GM23338 (cell line): ENCODE measurements at regions not wholly inside any gene's neighbourhood (a gene's known extent, or its start where the extent isn't known, plus 50 kb on each side); places are given as distances from the start of the nearest gene placed in this dataset.

Experiments used
- ATAC-seq: fragments of 200-7000 bp; cut with Tn5 transposase; 3 replicates; pipeline ENCODE4 v1.9.1; 2020
- DNase-seq: peaks from one replicate; pipeline ENCODE4 v3.0.0-alpha.2; 2015; ENCODE audit warnings: low spot score
- H2AFZ ChIP-seq: fragments of 200-600 bp; sonication (generic); 2 replicates; pipeline ENCODE4 v1.8.0; 2016; ENCODE audit warnings: antibody characterized with exemption, mild to moderate bottlenecking, moderate library complexity
- H3F3A ChIP-seq: fragments of 200-600 bp; sonication (generic); replicated peaks from 2 replicates; pipeline ENCODE4 v1.8.0; 2017; ENCODE audit warnings: antibody characterized with exemption, mixed run types, low read depth
- H3K27ac ChIP-seq: fragments of 200-600 bp; sonication (generic); 2 replicates; pipeline ENCODE4 v1.6.1; 2016; ENCODE audit warnings: low read depth
- H3K27me3 ChIP-seq: fragments of 200-600 bp; sonication (generic); 2 replicates; pipeline ENCODE4 v1.8.0; 2016; ENCODE audit warnings: mild to moderate bottlenecking, mixed run types, moderate library complexity; ENCODE audit not compliant: insufficient read depth
- H3K36me3 ChIP-seq: fragments of 200-600 bp; sonication (generic); 2 replicates; pipeline ENCODE4 v1.8.0; 2016; ENCODE audit warnings: mild to moderate bottlenecking; ENCODE audit not compliant: insufficient read depth
- H3K4me1 ChIP-seq: fragments of 200-600 bp; sonication (generic); 2 replicates; pipeline ENCODE4 v1.8.0; 2016; ENCODE audit warnings: mild to moderate bottlenecking, moderate library complexity; ENCODE audit not compliant: insufficient read depth
- H3K4me2 ChIP-seq: fragments of 200-600 bp; sonication (generic); 2 replicates; pipeline ENCODE4 v1.7.1; 2017; ENCODE audit warnings: mixed run types
- H3K4me3 ChIP-seq: fragments of 200-600 bp; sonication (generic); 2 replicates; pipeline ENCODE4 v1.6.1; 2016; ENCODE audit warnings: mixed run types
- H3K79me2 ChIP-seq: fragments of 200-600 bp; sonication (generic); replicated peaks from 2 replicates; pipeline ENCODE4 v1.8.0; 2017; ENCODE audit warnings: mild to moderate bottlenecking; ENCODE audit not compliant: insufficient read depth
- H3K9me2 ChIP-seq: fragments of 200-600 bp; sonication (generic); 2 replicates; pipeline ENCODE4 v1.8.0; 2017; ENCODE audit not compliant: insufficient read depth
- H4K20me1 ChIP-seq: fragments of 200-600 bp; sonication (generic); replicated peaks from 2 replicates; pipeline ENCODE4 v1.8.0; 2017; ENCODE audit warnings: mild to moderate bottlenecking; ENCODE audit not compliant: insufficient read depth
- H3K27ac Mint-ChIP-seq: 2 replicates; pipeline ENCODE4 v1.8.0; 2020; ENCODE audit warnings: inconsistent platforms, mild to moderate bottlenecking, moderate library complexity, mixed read lengths
- H3K27me3 Mint-ChIP-seq: 3 replicates; pipeline ENCODE4 v1.8.0; 2022; ENCODE audit warnings: low read depth, mild to moderate bottlenecking, moderate library complexity, mixed read lengths, inconsistent platforms; ENCODE audit not compliant: insufficient read depth, poor library complexity
- H3K36me3 Mint-ChIP-seq: 3 replicates; pipeline ENCODE4 v1.8.0; 2021; ENCODE audit warnings: low read depth, mild to moderate bottlenecking, inconsistent platforms, moderate library complexity, mixed read lengths
- H3K4me1 Mint-ChIP-seq: 3 replicates; pipeline ENCODE4 v1.8.0; 2020; ENCODE audit warnings: mild to moderate bottlenecking, inconsistent platforms, mixed read lengths
- H3K4me3 Mint-ChIP-seq: 3 replicates; pipeline ENCODE4 v1.8.0; 2021; ENCODE audit warnings: moderate library complexity, mild to moderate bottlenecking, inconsistent platforms, mixed read lengths
- H3K9me3 Mint-ChIP-seq: 3 replicates; pipeline ENCODE4 v1.8.0; 2020; ENCODE audit warnings: moderate library complexity, mild to moderate bottlenecking, inconsistent platforms, mixed read lengths
- CREB1 ChIP-seq: fragments of 250-450 bp; sonication (Bioruptor Pico); IDR thresholded peaks from 2 replicates; pipeline ENCODE4 v1.5.0; 2020; ENCODE audit warnings: low read depth, mild to moderate bottlenecking, moderate library complexity
- EZH2 ChIP-seq: fragments of 200-600 bp; sonication (generic); IDR thresholded peaks from one replicate; pipeline ENCODE4 v1.8.0; 2017; ENCODE audit warnings: antibody characterized with exemption, mild to moderate bottlenecking, low read depth; ENCODE audit not compliant: unreplicated experiment
- EZH2phosphoT487 ChIP-seq: fragments of 200-600 bp; sonication (generic); IDR thresholded peaks from one replicate; pipeline ENCODE4 v1.8.1; 2018; ENCODE audit warnings: antibody characterized with exemption; ENCODE audit not compliant: unreplicated experiment
- JUNB ChIP-seq: IDR thresholded peaks from one replicate; pipeline ENCODE4 v1.6.1; 2016; ENCODE audit warnings: antibody characterized with exemption; ENCODE audit not compliant: unreplicated experiment
- NANOG ChIP-seq: IDR thresholded peaks from 2 replicates; pipeline ENCODE4 v1.6.1; 2016; ENCODE audit warnings: antibody characterized with exemption, borderline replicate concordance
- POLR2AphosphoS5 ChIP-seq: IDR thresholded peaks from 2 replicates; pipeline ENCODE4 v1.6.1; 2016; ENCODE audit warnings: antibody characterized with exemption, low read depth
- STAT1 ChIP-seq: IDR thresholded peaks from one replicate; pipeline ENCODE4 v1.6.1; 2016; ENCODE audit warnings: antibody characterized with exemption; ENCODE audit not compliant: unreplicated experiment
- ZNF114 ChIP-seq: fragments of 250-450 bp; sonication (Bioruptor Pico); IDR thresholded peaks from 2 replicates; pipeline ENCODE4 v1.5.0; 2020; ENCODE audit warnings: mild to moderate bottlenecking, moderate library complexity
- ZNF331 ChIP-seq: fragments of 250-450 bp; sonication (Bioruptor Pico); IDR thresholded peaks from 2 replicates; pipeline ENCODE4 v1.5.0; 2020; ENCODE audit warnings: low read depth, mild to moderate bottlenecking, moderate library complexity
- TF ChIP-seq, protein P1 (sequence below): IDR thresholded peaks from one replicate; pipeline ENCODE4 v1.6.1; 2018; ENCODE audit warnings: antibody characterized with exemption; ENCODE audit not compliant: unreplicated experiment
- TF ChIP-seq, protein P2 (sequence below): fragments of 250-450 bp; sonication (Bioruptor Pico); IDR thresholded peaks from 2 replicates; pipeline ENCODE4 v1.5.0; 2020; ENCODE audit warnings: mild to moderate bottlenecking, moderate library complexity
- TF ChIP-seq, protein P3 (sequence below): IDR thresholded peaks from 2 replicates; pipeline ENCODE4 v1.6.1; 2016; ENCODE audit warnings: antibody characterized with exemption
- TF ChIP-seq, protein P4 (sequence below), 2 experiments: fragments of 200-600 bp in 1 of 2; sonication (generic) in 1 of 2; conservative IDR thresholded peaks; 2 replicates each; pipeline versions ENCODE4 v1.5.1 to v1.6.1; 2016 to 2017; ENCODE audit warnings: antibody characterized with exemption in 2 of 2, low read depth in 2 of 2, mild to moderate bottlenecking in 2 of 2, moderate library complexity in 1 of 2

DNA sequence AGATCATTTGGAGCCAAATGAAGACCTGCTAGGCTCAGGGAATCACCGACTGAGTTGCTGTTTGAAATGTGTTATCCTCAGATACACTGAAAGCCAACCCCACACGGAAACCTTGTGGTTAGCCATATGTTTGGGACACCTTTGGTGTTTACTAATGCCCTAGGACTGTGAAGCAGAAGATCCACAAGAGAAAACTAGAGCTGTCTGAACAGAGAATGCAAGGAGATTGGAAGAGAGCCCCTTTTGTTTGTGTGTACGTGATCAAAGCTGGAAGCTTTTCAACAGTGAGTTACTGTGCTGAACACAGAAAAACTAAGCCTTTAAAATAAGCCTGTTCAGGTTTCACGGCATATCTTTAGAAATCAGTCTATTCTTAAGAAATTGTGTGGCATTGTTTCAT, 908.2 kb upstream of the ADGRL2 start:
- Histone ChIP-seq H3K4me3 (no peak overlapping the region), H3K27me3 (no peaks in the 10 kb centered on the region), H3K27ac (no peak overlapping the region), H3F3A (no peaks in the 10 kb centered on the region), H3K79me2 (no peaks in the 10 kb centered on the region), H3K9me2 (no peaks in the 10 kb centered on the region), H2AFZ (peak overlapping the region; percentile 26), H3K36me3 (no peaks in the 10 kb centered on the region), H3K4me1 (peaks cover 10% of the 10 kb centered on the region; the same call in 1 of the 2 replicates), H4K20me1 (no peaks in the 10 kb centered on the region), H3K4me2 (no peak overlapping the region)
- DNase-seq (peak; percentile 8), ATAC-seq (peak; percentile 50; the same call in 2 of the 3 replicates)
- TF ChIP-seq NANOG (no peak), JUNB (no peak), EZH2phosphoT487 (no peak), STAT1 (no peak), EZH2 (no peak), ZNF114 (CRISPR knock-in tag) (no peak), CREB1 (CRISPR knock-in tag) (no peak), POLR2AphosphoS5 (no peak), ZNF331 (CRISPR knock-in tag) (no peak)
- TF ChIP-seq, protein P1, sequence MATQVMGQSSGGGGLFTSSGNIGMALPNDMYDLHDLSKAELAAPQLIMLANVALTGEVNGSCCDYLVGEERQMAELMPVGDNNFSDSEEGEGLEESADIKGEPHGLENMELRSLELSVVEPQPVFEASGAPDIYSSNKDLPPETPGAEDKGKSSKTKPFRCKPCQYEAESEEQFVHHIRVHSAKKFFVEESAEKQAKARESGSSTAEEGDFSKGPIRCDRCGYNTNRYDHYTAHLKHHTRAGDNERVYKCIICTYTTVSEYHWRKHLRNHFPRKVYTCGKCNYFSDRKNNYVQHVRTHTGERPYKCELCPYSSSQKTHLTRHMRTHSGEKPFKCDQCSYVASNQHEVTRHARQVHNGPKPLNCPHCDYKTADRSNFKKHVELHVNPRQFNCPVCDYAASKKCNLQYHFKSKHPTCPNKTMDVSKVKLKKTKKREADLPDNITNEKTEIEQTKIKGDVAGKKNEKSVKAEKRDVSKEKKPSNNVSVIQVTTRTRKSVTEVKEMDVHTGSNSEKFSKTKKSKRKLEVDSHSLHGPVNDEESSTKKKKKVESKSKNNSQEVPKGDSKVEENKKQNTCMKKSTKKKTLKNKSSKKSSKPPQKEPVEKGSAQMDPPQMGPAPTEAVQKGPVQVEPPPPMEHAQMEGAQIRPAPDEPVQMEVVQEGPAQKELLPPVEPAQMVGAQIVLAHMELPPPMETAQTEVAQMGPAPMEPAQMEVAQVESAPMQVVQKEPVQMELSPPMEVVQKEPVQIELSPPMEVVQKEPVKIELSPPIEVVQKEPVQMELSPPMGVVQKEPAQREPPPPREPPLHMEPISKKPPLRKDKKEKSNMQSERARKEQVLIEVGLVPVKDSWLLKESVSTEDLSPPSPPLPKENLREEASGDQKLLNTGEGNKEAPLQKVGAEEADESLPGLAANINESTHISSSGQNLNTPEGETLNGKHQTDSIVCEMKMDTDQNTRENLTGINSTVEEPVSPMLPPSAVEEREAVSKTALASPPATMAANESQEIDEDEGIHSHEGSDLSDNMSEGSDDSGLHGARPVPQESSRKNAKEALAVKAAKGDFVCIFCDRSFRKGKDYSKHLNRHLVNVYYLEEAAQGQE, result no peak
- TF ChIP-seq, protein P2, sequence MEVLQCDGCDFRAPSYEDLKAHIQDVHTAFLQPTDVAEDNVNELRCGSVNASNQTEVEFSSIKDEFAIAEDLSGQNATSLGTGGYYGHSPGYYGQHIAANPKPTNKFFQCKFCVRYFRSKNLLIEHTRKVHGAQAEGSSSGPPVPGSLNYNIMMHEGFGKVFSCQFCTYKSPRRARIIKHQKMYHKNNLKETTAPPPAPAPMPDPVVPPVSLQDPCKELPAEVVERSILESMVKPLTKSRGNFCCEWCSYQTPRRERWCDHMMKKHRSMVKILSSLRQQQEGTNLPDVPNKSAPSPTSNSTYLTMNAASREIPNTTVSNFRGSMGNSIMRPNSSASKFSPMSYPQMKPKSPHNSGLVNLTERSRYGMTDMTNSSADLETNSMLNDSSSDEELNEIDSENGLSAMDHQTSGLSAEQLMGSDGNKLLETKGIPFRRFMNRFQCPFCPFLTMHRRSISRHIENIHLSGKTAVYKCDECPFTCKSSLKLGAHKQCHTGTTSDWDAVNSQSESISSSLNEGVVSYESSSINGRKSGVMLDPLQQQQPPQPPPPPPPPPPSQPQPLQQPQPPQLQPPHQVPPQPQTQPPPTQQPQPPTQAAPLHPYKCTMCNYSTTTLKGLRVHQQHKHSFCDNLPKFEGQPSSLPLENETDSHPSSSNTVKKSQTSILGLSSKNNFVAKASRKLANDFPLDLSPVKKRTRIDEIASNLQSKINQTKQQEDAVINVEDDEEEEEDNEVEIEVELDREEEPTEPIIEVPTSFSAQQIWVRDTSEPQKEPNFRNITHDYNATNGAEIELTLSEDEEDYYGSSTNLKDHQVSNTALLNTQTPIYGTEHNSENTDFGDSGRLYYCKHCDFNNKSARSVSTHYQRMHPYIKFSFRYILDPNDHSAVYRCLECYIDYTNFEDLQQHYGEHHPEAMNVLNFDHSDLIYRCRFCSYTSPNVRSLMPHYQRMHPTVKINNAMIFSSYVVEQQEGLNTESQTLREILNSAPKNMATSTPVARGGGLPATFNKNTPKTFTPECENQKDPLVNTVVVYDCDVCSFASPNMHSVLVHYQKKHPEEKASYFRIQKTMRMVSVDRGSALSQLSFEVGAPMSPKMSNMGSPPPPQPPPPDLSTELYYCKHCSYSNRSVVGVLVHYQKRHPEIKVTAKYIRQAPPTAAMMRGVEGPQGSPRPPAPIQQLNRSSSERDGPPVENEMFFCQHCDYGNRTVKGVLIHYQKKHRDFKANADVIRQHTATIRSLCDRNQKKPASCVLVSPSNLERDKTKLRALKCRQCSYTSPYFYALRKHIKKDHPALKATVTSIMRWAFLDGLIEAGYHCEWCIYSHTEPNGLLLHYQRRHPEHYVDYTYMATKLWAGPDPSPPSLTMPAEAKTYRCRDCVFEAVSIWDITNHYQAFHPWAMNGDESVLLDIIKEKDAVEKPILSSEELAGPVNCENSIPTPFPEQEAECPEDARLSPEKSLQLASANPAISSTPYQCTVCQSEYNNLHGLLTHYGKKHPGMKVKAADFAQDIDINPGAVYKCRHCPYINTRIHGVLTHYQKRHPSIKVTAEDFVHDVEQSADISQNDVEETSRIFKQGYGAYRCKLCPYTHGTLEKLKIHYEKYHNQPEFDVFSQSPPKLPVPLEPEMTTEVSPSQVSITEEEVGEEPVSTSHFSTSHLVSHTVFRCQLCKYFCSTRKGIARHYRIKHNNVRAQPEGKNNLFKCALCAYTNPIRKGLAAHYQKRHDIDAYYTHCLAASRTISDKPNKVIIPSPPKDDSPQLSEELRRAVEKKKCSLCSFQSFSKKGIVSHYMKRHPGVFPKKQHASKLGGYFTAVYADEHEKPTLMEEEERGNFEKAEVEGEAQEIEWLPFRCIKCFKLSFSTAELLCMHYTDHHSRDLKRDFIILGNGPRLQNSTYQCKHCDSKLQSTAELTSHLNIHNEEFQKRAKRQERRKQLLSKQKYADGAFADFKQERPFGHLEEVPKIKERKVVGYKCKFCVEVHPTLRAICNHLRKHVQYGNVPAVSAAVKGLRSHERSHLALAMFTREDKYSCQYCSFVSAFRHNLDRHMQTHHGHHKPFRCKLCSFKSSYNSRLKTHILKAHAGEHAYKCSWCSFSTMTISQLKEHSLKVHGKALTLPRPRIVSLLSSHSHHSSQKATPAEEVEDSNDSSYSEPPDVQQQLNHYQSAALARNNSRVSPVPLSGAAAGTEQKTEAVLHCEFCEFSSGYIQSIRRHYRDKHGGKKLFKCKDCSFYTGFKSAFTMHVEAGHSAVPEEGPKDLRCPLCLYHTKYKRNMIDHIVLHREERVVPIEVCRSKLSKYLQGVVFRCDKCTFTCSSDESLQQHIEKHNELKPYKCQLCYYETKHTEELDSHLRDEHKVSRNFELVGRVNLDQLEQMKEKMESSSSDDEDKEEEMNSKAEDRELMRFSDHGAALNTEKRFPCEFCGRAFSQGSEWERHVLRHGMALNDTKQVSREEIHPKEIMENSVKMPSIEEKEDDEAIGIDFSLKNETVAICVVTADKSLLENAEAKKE (CRISPR knock-in tag), result no peak
- TF ChIP-seq, protein P3, sequence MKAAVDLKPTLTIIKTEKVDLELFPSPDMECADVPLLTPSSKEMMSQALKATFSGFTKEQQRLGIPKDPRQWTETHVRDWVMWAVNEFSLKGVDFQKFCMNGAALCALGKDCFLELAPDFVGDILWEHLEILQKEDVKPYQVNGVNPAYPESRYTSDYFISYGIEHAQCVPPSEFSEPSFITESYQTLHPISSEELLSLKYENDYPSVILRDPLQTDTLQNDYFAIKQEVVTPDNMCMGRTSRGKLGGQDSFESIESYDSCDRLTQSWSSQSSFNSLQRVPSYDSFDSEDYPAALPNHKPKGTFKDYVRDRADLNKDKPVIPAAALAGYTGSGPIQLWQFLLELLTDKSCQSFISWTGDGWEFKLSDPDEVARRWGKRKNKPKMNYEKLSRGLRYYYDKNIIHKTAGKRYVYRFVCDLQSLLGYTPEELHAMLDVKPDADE, result no peak
- TF ChIP-seq, protein P4, sequence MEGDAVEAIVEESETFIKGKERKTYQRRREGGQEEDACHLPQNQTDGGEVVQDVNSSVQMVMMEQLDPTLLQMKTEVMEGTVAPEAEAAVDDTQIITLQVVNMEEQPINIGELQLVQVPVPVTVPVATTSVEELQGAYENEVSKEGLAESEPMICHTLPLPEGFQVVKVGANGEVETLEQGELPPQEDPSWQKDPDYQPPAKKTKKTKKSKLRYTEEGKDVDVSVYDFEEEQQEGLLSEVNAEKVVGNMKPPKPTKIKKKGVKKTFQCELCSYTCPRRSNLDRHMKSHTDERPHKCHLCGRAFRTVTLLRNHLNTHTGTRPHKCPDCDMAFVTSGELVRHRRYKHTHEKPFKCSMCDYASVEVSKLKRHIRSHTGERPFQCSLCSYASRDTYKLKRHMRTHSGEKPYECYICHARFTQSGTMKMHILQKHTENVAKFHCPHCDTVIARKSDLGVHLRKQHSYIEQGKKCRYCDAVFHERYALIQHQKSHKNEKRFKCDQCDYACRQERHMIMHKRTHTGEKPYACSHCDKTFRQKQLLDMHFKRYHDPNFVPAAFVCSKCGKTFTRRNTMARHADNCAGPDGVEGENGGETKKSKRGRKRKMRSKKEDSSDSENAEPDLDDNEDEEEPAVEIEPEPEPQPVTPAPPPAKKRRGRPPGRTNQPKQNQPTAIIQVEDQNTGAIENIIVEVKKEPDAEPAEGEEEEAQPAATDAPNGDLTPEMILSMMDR (conservative IDR thresholded peaks at IDR 0.05; ENCODE audit: low read depth in 2 of 2), result no peak
- H3K4me3 Mint-ChIP-seq, result no peak overlapping the region
- no peaks in the 10 kb centered on the region; the same call in 2 of the 3 replicates for H3K9me3 Mint-ChIP-seq
- no peaks in the 10 kb centered on the region for H3K27me3 Mint-ChIP-seq
- H3K27ac Mint-ChIP-seq, result peak overlapping the region; percentile 23
- H3K36me3 Mint-ChIP-seq, result no peaks in the 10 kb centered on the region
- peaks cover 23% of the 10 kb centered on the region for H3K4me1 Mint-ChIP-seq
